ENCODE measurements at regions not wholly inside any gene's neighbourhood (a gene's known extent, or its start where the extent isn't known, plus 50 kb on each side); places are given as distances from the start of the nearest gene placed in this dataset.

GRCh38 chr4:28709891-28710290, 1849.2 kb downstream of the STIM2 start:
- TF ChIP-seq GATA2 (IDR thresholded peaks at IDR 0.05; ENCODE audit: low read depth, low read length) (no peak), GATA3 (IDR thresholded peaks at IDR 0.05; ENCODE audit: low read depth, low read length) (no peak)

All from SH-SY5Y (cell line).